Thoracic aorta (tissue), 2 donors: ENCODE measurements at regions not wholly inside any gene's neighbourhood (a gene's known extent, or its start where the extent isn't known, plus 50 kb on each side); places are given as distances from the start of the nearest gene placed in this dataset.

Source experiments
- ATAC-seq: fragments of 150-250 bp; one replicate; pipeline ENCODE4 v1.8.0; 2017; ENCODE audit warnings: low read depth; ENCODE audit not compliant: insufficient number of reproducible peaks, low FRiP score
- DNase-seq: peaks from one replicate; pipeline ENCODE4 v3.0.0-alpha.2; 2020; ENCODE audit warnings: low spot score
- H3K27ac ChIP-seq, 2 donors: fragments of 200-600 bp; sonication (generic); 1 replicate in 1 of 2; 2 replicates in 1 of 2; pipeline ENCODE4 v1.5.1; 2016; ENCODE audit warnings: mild to moderate bottlenecking in 2 of 2, moderate library complexity in 2 of 2
- H3K27me3 ChIP-seq: fragments of 200-600 bp; sonication (generic); replicated peaks from 2 replicates; pipeline ENCODE4 v1.6.0; 2016; ENCODE audit warnings: mild to moderate bottlenecking; ENCODE audit not compliant: insufficient read depth
- H3K36me3 ChIP-seq: fragments of 200-600 bp; sonication (generic); one replicate; pipeline ENCODE4 v1.5.1; 2016
- H3K4me1 ChIP-seq, 2 donors: fragments of 200-600 bp; sonication (generic); 1 replicate in 1 of 2; 2 replicates in 1 of 2; pipeline versions ENCODE4 v1.5.1 to v1.6.0; 2016; ENCODE audit warnings: low read depth in 2 of 2, mild to moderate bottlenecking in 1 of 2; ENCODE audit not compliant: control insufficient read depth in 1 of 2
- H3K4me3 ChIP-seq: fragments of 200-600 bp; sonication (generic); 2 replicates; pipeline ENCODE4 v1.5.1; 2016; ENCODE audit warnings: mild to moderate bottlenecking
- H3K9me3 ChIP-seq: fragments of 200-600 bp; sonication (generic); 2 replicates; pipeline ENCODE4 v1.5.1; 2016
- TF ChIP-seq, protein P1 (sequence below): fragments of 200-600 bp; sonication (generic); IDR thresholded peaks from one replicate; pipeline ENCODE4 v1.5.1; 2019; ENCODE audit warnings: antibody characterized with exemption

DNA sequence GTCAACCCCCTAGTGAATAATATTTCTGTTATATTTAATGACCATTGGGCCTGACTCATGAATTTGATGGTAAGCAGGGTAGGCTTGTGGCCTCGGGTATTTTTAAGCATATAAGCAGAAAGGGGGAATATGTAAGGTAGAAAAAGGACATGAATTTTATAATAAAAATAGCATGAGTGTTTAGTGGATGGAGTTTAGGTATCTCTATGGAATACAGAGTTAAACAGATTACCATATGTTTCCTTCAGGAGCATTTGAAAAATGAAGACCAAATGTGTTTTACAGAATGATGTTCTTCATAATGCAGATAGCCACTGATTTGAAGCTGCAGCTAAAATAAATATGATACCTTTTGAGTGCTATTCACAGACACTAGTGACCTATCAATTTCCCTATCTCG lies 191.7 kb upstream of the TSHZ2 start:
- H3K27ac ChIP-seq = no peak overlapping the region
- H3K27me3 ChIP-seq = no peaks in the 10 kb centered on the region
- ATAC-seq (no peak), DNase-seq (no peak)
- no peaks in the 10 kb centered on the region for H3K36me3 ChIP-seq
- no peak overlapping the region for H3K4me3 ChIP-seq
- TF ChIP-seq, protein P1, sequence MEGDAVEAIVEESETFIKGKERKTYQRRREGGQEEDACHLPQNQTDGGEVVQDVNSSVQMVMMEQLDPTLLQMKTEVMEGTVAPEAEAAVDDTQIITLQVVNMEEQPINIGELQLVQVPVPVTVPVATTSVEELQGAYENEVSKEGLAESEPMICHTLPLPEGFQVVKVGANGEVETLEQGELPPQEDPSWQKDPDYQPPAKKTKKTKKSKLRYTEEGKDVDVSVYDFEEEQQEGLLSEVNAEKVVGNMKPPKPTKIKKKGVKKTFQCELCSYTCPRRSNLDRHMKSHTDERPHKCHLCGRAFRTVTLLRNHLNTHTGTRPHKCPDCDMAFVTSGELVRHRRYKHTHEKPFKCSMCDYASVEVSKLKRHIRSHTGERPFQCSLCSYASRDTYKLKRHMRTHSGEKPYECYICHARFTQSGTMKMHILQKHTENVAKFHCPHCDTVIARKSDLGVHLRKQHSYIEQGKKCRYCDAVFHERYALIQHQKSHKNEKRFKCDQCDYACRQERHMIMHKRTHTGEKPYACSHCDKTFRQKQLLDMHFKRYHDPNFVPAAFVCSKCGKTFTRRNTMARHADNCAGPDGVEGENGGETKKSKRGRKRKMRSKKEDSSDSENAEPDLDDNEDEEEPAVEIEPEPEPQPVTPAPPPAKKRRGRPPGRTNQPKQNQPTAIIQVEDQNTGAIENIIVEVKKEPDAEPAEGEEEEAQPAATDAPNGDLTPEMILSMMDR = no peak
- no peaks in the 10 kb centered on the region for H3K9me3 ChIP-seq
- H3K4me1 ChIP-seq = no peaks in the 10 kb centered on the region

DNA sequence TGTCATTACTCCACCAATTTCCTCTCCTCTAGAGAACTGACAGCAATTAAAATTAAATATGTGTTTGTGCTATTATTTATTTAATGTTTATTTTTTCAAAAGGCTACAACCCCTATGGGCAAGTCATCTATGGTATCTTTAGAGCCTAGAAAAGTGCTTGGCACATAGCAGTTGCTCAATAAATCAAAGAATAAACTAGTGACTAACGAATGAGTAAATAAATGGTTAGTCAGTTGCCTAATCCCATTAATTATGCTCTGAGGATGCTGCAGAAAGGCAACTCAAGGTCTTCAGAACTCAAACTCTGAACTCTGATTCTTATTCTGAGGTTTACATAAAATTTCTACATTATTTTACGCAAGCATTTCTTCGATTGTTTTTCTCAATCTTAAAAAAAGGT lies 193.0 kb upstream of the TSHZ2 start:
- H3K9me3 ChIP-seq = no peaks in the 10 kb centered on the region
- DNase-seq (no peak), ATAC-seq (no peak)
- H3K27me3 ChIP-seq = no peaks in the 10 kb centered on the region
- H3K27ac ChIP-seq = no peak overlapping the region
- no peaks in the 10 kb centered on the region for H3K4me1 ChIP-seq
- no peaks in the 10 kb centered on the region for H3K36me3 ChIP-seq
- TF ChIP-seq, protein P1 = no peak
- no peak overlapping the region for H3K4me3 ChIP-seq

- TF ChIP-seq, protein P1 = no peak
- H3K4me1 ChIP-seq = no peaks in the 10 kb centered on the region
- H3K4me3 ChIP-seq = no peak overlapping the region
- H3K27ac ChIP-seq = no peak overlapping the region
- no peaks in the 10 kb centered on the region for H3K9me3 ChIP-seq
- no peaks in the 10 kb centered on the region for H3K36me3 ChIP-seq
- no peaks in the 10 kb centered on the region for H3K27me3 ChIP-seq
- ATAC-seq (no peak), DNase-seq (no peak)
These were observed 195.0 kb upstream of the TSHZ2 start for GRCh38 chr20:52777171-52777570.

GRCh38 chr20:52775786-52776185 lies 196.4 kb upstream of the TSHZ2 start:
- ATAC-seq (no peak), DNase-seq (no peak)
- Histone ChIP-seq H3K27ac (no peak overlapping the region), H3K4me1 (no peaks in the 10 kb centered on the region), H3K9me3 (no peaks in the 10 kb centered on the region), H3K36me3 (no peaks in the 10 kb centered on the region), H3K4me3 (no peak overlapping the region), H3K27me3 (no peaks in the 10 kb centered on the region)
- TF ChIP-seq, protein P1 = no peak

DNA sequence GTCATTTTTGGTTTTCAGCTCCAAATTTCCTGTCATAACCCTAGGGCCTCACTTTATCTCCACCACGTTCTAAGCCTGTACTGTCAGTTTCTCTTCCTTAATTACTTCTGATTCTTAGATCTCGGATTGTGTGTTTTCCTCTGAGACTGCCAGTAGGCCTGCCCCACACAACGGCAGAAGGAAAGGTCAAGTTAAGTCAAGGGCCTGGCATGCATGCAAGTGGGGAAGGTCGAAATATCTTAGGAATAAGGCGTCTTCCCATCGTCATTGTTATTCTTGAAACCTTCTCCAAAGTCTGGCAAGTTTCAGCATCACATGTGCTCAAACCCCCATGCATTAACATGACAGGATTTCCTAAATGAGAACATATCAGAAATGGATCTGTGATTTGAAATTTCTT lies 203.5 kb upstream of the TSHZ2 start:
- Histone ChIP-seq H3K9me3 (no peaks in the 10 kb centered on the region), H3K27ac (no peak overlapping the region), H3K27me3 (no peaks in the 10 kb centered on the region), H3K36me3 (no peaks in the 10 kb centered on the region), H3K4me1 (no peaks in the 10 kb centered on the region), H3K4me3 (no peak overlapping the region)
- TF ChIP-seq, protein P1 = no peak
- ATAC-seq = no peak
- DNase-seq = no peak
